K562 (cell line): ENCODE measurements at regions not wholly inside any gene's neighbourhood (a gene's known extent, or its start where the extent isn't known, plus 50 kb on each side); places are given as distances from the start of the nearest gene placed in this dataset.

Source experiments
- ATF7 ChIP-seq: fragments of 450-650 bp; IDR thresholded peaks from 2 replicates; pipeline ENCODE4 v1.7.1; 2014; ENCODE audit warnings: mild to moderate bottlenecking, moderate library complexity
- CTCF ChIP-seq, 3 experiments: IDR thresholded peaks in 2 of 3; conservative IDR thresholded peaks in 1 of 3; 2 replicates each; pipeline ENCODE4 v1.5.1; 2011 to 2012; ENCODE audit warnings: low read length in 3 of 3, mild to moderate bottlenecking in 3 of 3, control low read depth in 2 of 3, improper control_type of control experiment in 1 of 3, inconsistent platforms in 1 of 3, low read depth in 1 of 3, mixed read lengths in 1 of 3, moderate library complexity in 1 of 3; ENCODE audit not compliant: insufficient read depth in 2 of 3
- EP300 ChIP-seq: IDR thresholded peaks from 2 replicates; pipeline ENCODE4 v1.6.1; 2012; ENCODE audit warnings: low read length, improper control_type of control experiment
- FOXM1 ChIP-seq, 2 experiments: fragments of 450-650 bp in 1 of 2; sonication (generic) in 1 of 2; formaldehyde crosslinking in 1 of 2; IDR thresholded peaks; 2 replicates each; pipeline versions ENCODE4 v1.6.1 to v1.9.0; 2017 to 2022; ENCODE audit warnings: low read depth in 2 of 2, mild to moderate bottlenecking in 2 of 2, missing genetic modification reagents in 1 of 2, moderate library complexity in 1 of 2
- GATA2 ChIP-seq: sonication (generic); formaldehyde crosslinking; IDR thresholded peaks from 2 replicates; pipeline ENCODE4 v1.4.0; 2020; ENCODE audit warnings: mild to moderate bottlenecking, missing genetic modification reagents
- MCM2 ChIP-seq: fragments of 450-650 bp; IDR thresholded peaks from 2 replicates; pipeline ENCODE4 v1.6.1; 2017; ENCODE audit warnings: low read depth, mild to moderate bottlenecking
- RCOR1 ChIP-seq, 2 experiments: IDR thresholded peaks; 2 replicates each; pipeline ENCODE4 v1.6.1; 2012; ENCODE audit warnings: low read depth in 2 of 2, low read length in 2 of 2, borderline replicate concordance in 1 of 2, improper control_type of control experiment in 1 of 2
- SMC3 ChIP-seq: conservative IDR thresholded peaks from 2 replicates; pipeline ENCODE4 v1.6.1; 2011; ENCODE audit warnings: low read depth, low read length, improper control_type of control experiment; ENCODE audit not compliant: insufficient read depth
- TAF1 ChIP-seq: IDR thresholded peaks from 2 replicates; pipeline ENCODE4 v1.6.1; 2011; ENCODE audit warnings: mild to moderate bottlenecking, low read length, moderate library complexity; ENCODE audit not compliant: insufficient read depth, control insufficient read depth, severe bottlenecking; ENCODE audit errors: extremely low read depth
- TF ChIP-seq, protein P1 (sequence below): fragments of 450-650 bp; IDR thresholded peaks from 2 replicates; pipeline ENCODE4 v1.6.1; 2016

DNA sequence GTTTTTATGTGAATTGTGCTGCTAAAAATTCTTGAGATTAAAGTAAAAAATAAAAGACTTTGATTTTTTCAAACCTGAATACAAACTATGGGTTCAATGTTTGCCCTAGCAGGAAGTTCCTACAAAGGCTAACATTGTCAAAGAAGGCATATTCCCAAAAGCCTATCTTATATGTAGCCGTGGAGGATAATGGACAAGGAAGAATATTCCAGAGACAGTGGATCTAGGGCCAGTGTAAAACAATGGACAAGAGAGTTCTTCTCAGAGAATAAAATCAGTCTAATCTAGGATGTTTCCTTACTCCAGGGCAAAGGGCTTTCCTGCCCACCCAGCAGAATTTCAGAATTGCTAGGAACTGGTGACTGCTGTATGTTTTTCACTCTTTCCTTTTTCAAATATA is 359.2 kb upstream of the ATP2B1 start:
- TF ChIP-seq EP300 (no peak), CTCF (IDR thresholded peaks at IDR 0.05 in 2 of 3, conservative IDR thresholded peaks at IDR 0.05 in 1 of 3; ENCODE audit: insufficient read depth in 2 of 3, low read depth in 1 of 3, low read length in 3 of 3) (no peak), FOXM1 (IDR thresholded peaks at IDR 0.05; ENCODE audit: low read depth) (no peak), FOXM1 (CRISPR knock-in tag; IDR thresholded peaks at IDR 0.05; ENCODE audit: low read depth) (no peak), MCM2 (no peak), SMC3 (no peak), ATF7 (no peak), GATA2 (CRISPR knock-in tag) (no peak), TAF1 (no peak), RCOR1 (IDR thresholded peaks at IDR 0.05; ENCODE audit: borderline replicate concordance in 1 of 2, low read depth in 2 of 2, low read length in 2 of 2) (no peak)
- TF ChIP-seq, protein P1, sequence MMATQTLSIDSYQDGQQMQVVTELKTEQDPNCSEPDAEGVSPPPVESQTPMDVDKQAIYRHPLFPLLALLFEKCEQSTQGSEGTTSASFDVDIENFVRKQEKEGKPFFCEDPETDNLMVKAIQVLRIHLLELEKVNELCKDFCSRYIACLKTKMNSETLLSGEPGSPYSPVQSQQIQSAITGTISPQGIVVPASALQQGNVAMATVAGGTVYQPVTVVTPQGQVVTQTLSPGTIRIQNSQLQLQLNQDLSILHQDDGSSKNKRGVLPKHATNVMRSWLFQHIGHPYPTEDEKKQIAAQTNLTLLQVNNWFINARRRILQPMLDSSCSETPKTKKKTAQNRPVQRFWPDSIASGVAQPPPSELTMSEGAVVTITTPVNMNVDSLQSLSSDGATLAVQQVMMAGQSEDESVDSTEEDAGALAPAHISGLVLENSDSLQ, result no peak
